GM13977 (cell line): ENCODE measurements at regions not wholly inside any gene's neighbourhood (a gene's known extent, or its start where the extent isn't known, plus 50 kb on each side); places are given as distances from the start of the nearest gene placed in this dataset.

Experiments
- DNase-seq: peaks from one replicate; pipeline ENCODE4 v3.0.0; 2012; ENCODE audit warnings: low spot score
- in situ Hi-C: fragments of 300-500 bp; cut with MboI; formaldehyde crosslinking; loops from one replicate; pipeline ENCODE4 v1.12.0; 2022; ENCODE audit warnings: low sequenced_read_pairs, low pct_unique_long_range_greater_than_20kb, mixed read lengths, inconsistent platforms; ENCODE audit not compliant: unreplicated experiment
- TF ChIP-seq, protein P1 (sequence below): IDR thresholded peaks from 2 replicates; pipeline ENCODE4 v1.5.1; 2012; ENCODE audit warnings: mild to moderate bottlenecking, control low read depth; ENCODE audit not compliant: insufficient read depth; ENCODE audit errors: extremely low read depth, missing control alignments

DNA sequence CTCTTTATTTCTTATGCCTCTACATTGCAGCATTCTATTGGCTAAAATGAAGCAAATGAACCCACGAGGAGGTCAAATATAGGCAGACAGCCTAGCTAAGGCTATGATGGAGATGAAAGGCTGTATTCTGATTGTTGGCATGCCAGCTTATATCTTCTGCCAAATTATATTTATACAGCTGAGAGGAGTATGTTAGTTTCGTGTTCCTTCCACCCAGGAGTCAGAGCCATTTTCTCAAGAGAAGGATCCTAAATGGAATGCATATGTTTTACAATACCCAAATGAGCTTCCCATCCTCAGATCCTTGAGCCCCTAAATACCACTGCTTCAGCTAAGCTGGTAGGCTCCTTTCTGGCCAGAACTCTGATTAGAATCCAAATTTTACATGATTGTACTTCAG, 178.4 kb upstream of the HDDC2 start:
- no peak for DNase-seq
- in situ Hi-C loops: no loop called here
- TF ChIP-seq, protein P1, sequence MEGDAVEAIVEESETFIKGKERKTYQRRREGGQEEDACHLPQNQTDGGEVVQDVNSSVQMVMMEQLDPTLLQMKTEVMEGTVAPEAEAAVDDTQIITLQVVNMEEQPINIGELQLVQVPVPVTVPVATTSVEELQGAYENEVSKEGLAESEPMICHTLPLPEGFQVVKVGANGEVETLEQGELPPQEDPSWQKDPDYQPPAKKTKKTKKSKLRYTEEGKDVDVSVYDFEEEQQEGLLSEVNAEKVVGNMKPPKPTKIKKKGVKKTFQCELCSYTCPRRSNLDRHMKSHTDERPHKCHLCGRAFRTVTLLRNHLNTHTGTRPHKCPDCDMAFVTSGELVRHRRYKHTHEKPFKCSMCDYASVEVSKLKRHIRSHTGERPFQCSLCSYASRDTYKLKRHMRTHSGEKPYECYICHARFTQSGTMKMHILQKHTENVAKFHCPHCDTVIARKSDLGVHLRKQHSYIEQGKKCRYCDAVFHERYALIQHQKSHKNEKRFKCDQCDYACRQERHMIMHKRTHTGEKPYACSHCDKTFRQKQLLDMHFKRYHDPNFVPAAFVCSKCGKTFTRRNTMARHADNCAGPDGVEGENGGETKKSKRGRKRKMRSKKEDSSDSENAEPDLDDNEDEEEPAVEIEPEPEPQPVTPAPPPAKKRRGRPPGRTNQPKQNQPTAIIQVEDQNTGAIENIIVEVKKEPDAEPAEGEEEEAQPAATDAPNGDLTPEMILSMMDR: no peak

DNA sequence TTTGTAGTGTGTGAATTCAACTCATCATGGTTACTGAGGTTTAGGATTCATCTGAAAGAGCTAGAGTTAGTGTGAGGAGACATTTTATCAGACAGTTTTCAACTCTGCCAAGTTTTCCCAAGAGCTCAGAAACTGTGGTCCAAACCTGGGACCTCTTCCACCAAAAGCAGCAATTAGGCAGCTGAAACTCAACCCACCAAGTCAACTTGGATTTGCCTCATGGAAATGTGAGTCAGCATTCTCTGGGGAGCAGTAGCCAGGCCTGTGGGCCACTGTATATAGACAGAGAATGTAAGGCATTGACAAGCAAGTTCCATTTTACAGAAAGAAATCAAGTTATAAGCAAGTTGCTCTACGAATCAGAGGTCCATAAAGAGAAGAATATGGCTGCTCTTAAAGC, 178.8 kb upstream of the HDDC2 start:
- no peak for DNase-seq
- in situ Hi-C loops: no loop called here
- TF ChIP-seq, protein P1: no peak

DNA sequence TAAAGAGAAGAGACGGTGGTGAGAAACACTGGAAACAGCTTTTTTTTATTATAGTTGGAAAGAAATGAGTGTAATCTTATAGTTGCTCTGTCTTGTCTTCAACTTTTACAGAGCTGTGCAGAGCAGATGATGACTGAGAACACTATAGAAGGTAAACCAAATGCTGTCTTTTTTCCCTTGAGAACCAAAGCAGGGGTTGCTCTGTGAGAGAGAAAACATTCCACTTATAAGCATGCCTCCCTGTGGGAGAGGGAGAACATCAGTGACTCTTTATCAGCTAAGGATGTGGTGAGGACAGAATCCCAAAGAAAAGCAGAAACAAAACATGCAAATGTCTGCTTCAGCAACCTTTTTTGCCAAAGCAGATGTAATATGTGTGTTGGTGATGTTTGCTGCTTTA, 179.3 kb upstream of the HDDC2 start:
- in situ Hi-C loops: no loop called here
- TF ChIP-seq, protein P1: no peak
- DNase-seq: no peak

DNA sequence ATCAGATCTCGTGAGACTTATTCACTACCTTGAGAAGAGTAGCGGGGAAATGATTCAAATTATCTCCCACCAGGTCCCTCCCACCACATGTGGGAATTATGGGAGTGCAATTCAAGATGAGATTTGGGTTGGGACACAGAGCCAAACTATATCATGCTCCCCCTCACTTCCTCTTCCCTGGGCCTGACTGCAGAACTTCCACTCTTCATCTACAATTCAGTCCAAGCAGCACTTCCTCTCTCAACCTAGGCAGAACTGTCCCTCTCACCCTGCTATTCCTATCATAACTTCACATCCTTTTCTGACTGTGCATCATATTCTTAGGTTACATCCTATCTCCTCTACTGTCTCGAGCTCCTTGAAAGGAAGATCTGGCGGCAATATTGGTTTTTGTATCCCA, 184.0 kb upstream of the HDDC2 start:
- in situ Hi-C loops: no loop called here
- DNase-seq: no peak
- TF ChIP-seq, protein P1: no peak

DNA sequence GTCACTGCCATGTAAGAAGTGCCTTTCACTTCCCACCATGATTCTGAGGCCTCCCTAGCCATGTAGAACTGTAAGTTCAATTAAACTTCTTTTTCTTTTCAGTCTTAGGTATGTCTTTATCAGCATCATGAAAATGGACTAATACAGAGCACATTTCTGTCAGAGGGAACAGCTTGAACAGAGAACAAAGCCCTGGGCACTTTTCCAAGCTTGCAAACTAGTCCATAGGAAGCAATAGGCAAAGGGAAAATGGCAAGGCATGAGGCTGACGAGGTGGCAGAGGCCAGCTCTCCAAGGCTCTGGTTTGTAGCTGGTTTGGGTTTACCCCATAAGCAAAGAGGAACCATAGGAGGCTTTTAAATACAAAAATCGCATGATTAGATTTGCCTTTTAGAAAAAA, 185.1 kb upstream of the HDDC2 start:
- TF ChIP-seq, protein P1: no peak
- in situ Hi-C loops: no loop called here
- DNase-seq: no peak

DNA sequence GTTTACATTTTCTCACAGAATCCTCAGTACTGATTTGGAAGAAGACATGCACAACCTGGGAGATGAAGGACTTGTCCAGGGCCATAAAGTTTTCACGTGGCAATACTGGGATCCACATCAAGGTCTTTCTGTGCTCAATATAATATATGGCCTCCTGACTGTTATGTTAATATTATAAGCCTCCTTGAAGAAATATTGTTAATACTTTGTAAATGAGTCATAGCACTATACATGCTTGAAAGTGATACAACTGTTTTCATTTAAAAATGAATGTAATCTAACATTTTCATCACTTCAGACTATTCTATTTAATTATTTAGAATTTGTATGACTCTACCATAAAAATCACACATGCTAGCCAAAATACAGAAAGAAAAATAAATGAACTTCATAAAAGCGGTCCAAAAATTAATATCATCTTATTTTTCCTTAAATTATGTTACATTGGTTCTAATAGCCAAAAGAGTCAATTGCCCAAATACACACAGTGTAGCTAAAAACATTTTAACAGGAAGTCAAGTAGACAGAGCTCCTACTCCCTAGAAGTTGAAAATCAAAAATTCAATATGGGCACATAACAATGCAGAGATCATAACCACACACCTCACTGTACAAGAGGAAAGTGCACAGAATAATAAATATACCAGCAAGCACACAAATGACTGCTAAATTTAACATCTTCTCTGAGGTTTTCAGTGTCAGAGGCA, 188.0 kb upstream of the HDDC2 start:
- in situ Hi-C loops: no loop called here
- no peak for DNase-seq
- TF ChIP-seq, protein P1: no peak
